AG04449 (cell line): ENCODE measurements at regions not wholly inside any gene's neighbourhood (a gene's known extent, or its start where the extent isn't known, plus 50 kb on each side); places are given as distances from the start of the nearest gene placed in this dataset.

Experiments
- CTCF ChIA-PET: fragments of 350-600 bp; formaldehyde crosslinking; extraction: SDS; loops from one replicate; lab custom pipeline; 2021; ENCODE audit warnings: antibody characterized with exemption; lab: Yijun Ruan, JAX
- POLR2A ChIA-PET: fragments of 400-600, 350-600 bp; formaldehyde crosslinking; extraction: SDS; loops from one replicate; lab custom pipeline; 2020; ENCODE audit warnings: antibody characterized with exemption, inconsistent platforms; lab: Yijun Ruan, JAX
- DNase-seq: peaks from one replicate; pipeline ENCODE4 v3.0.0-alpha.2; 2010; ENCODE audit warnings: low read depth, low spot score
- H3K4me3 ChIP-seq: 2 replicates; pipeline ENCODE4 v1.5.1; 2011; ENCODE audit warnings: low read depth, mild to moderate bottlenecking, control low read depth, low read length
- TF ChIP-seq, protein P1 (sequence below): IDR thresholded peaks from one replicate; pipeline ENCODE4 v1.5.1; 2011; ENCODE audit warnings: mild to moderate bottlenecking, moderate library complexity, low read length, control low read depth, inconsistent platforms; ENCODE audit not compliant: insufficient read depth; ENCODE audit errors: missing control alignments

DNA sequence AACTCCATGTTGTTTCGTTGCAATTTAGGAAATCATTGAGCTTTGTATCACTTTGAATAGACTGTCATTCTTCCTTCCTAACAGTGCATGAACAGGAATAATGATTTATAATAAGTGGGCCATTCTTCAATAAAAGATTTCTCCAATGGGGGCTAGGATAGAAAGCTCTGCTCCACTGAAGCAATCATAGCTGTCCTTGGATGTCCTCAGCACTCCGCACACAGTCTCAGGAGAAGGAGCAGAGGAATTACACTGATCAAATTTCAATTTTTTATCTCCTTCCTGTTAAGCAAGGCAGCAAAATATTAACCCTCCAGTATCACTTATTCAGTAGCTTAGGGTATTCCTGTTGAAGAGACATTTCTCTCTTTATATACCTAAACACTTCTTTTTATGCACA is 532.7 kb upstream of the ST8SIA4 start:
- ChIA-PET CTCF (no interaction called here), POLR2A (no interaction called here)
- no peak for DNase-seq
- no peak overlapping the region for H3K4me3 ChIP-seq
- TF ChIP-seq, protein P1, sequence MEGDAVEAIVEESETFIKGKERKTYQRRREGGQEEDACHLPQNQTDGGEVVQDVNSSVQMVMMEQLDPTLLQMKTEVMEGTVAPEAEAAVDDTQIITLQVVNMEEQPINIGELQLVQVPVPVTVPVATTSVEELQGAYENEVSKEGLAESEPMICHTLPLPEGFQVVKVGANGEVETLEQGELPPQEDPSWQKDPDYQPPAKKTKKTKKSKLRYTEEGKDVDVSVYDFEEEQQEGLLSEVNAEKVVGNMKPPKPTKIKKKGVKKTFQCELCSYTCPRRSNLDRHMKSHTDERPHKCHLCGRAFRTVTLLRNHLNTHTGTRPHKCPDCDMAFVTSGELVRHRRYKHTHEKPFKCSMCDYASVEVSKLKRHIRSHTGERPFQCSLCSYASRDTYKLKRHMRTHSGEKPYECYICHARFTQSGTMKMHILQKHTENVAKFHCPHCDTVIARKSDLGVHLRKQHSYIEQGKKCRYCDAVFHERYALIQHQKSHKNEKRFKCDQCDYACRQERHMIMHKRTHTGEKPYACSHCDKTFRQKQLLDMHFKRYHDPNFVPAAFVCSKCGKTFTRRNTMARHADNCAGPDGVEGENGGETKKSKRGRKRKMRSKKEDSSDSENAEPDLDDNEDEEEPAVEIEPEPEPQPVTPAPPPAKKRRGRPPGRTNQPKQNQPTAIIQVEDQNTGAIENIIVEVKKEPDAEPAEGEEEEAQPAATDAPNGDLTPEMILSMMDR = no peak

DNA sequence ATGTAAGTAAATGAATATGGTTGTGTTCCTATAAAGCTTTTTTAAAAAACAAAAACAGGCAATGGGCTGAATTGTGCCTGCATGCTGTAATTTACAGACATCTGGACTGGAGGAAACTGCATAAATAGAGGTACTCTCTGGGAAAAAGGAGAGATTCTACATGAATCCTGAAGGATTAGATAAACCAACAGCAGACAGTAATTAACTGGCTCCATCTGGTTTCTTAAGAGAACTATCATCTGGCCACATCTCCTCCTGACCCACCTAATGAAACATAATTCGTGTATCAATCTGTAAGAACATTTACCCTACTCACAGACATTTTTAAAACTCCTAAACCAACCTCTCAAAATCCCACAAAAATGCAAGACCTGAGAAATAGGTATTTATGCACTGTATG is 528.1 kb upstream of the ST8SIA4 start:
- TF ChIP-seq, protein P1 = no peak
- H3K4me3 ChIP-seq = no peak overlapping the region
- POLR2A ChIA-PET = no interaction called here
- CTCF ChIA-PET = no interaction called here
- DNase-seq = no peak

DNA sequence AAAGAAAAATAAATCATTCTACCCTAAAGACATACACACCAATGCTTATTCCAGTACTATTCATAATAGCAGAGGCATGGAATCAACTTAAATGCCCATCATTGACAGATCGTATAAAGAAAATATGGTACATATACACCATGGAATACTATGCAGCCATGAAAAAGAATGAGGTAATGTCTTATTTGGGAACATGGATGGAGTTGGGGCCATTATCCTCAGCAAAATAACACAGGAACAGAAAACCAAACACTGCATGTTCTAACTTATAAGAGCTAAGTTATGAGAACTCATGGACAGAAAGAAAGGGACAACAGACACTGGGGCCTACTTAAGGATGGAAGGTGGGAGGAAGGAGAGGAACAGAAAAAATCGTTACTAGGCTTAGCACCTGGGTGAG is 527.5 kb upstream of the ST8SIA4 start:
- DNase-seq = no peak
- ChIA-PET POLR2A (no interaction called here), CTCF (no interaction called here)
- H3K4me3 ChIP-seq = no peak overlapping the region
- TF ChIP-seq, protein P1 = no peak

DNA sequence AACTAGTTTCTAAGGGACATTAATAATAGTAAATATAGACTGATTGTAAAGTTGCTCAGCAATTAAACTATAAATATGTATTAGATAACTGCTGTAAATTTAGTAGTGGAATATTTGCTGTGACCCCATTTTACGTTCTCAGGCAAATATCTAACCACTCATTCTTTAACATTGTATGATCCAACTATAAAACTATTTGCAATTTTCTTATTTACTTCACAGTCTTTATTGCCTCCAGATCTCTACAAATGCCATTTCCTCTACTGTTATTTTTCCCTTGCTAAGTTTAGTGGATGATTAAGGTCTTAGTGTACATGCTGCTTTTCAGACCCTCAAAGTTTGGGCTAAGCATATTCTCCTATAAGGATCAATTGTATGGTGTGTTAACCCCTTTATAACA is 526.2 kb upstream of the ST8SIA4 start:
- POLR2A ChIA-PET = no interaction called here
- CTCF ChIA-PET = no interaction called here
- no peak overlapping the region for H3K4me3 ChIP-seq
- TF ChIP-seq, protein P1 = no peak
- peak; percentile 14 for DNase-seq

DNA sequence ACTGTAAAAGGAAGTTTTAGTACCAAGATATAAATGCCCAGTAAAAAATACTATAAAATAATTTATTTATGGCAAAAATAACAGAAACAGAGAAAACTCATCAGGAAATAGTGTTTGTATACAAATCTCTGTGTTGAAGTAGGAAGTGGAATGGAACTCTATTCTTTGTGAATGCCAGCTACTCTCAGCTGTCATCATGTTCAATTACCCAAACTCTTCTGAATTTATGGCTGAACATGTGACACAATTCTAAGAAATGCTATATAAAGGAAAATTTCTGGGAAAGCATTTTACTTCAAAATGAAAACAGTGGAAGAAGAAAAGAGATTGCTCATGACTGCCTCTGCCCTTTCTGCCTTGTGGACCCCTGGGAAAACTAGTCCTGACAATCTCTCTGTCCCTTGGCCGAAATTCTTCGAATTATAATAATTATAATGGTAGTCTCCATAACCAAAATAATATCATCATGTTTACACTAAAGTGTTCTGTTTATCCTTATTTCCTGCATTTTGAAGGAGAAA is 522.3 kb upstream of the ST8SIA4 start:
- TF ChIP-seq, protein P1 = no peak
- no peak for DNase-seq
- CTCF ChIA-PET = no interaction called here
- no peak overlapping the region for H3K4me3 ChIP-seq
- POLR2A ChIA-PET = no interaction called here

DNA sequence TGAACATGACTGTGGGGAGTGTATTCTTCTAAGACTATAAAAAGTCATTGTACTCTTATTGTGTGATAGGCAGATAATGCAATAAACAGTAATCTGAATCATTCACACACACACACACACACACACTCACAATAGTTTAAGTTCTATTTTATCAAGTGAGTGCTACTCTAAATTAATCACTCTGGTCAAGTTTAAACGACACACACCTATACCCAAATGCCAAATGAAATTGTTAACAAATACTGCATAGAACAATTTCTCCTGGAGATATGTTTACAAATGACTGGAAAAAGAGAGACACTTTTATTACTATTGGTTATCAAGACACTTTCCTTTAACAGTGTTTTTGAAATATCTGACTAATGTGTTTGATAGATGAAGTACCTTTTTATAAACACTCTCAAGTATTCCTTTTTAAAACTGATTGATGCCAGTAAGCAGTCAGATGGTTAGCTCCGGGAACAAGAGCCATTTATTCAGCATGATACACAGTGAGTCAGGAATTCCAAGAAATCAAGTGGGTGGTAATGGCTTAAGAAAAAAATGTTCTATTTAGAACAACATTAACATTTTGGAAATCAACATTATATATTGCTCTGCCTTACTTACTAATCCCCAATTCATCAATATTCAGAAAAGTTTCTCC is 521.6 kb upstream of the ST8SIA4 start:
- DNase-seq = peak; percentile 31
- H3K4me3 ChIP-seq = no peak overlapping the region
- CTCF ChIA-PET = no interaction called here
- POLR2A ChIA-PET = no interaction called here
- TF ChIP-seq, protein P1 = no peak
